Renal pelvis (tissue), 1 donor: ENCODE measurements at regions not wholly inside any gene's neighbourhood (a gene's known extent, or its start where the extent isn't known, plus 50 kb on each side); places are given as distances from the start of the nearest gene placed in this dataset.
A peak's percentile ranks its signal among the peaks of the same experiment; 100 is the strongest.

ENCODE experiments used
- DNase-seq: peaks from one replicate; pipeline ENCODE4 v3.0.0-alpha.2; 2013

- no peak for DNase-seq
These were observed 303.6 kb upstream of the CLINT1 start for GRCh38 chr5:158162479-158163034.

GRCh38 chr5:158162026-158162425 is 303.1 kb upstream of the CLINT1 start:
- DNase-seq, result no peak

GRCh38 chr5:158159621-158160020 is 300.7 kb upstream of the CLINT1 start:
- DNase-seq, result no peak

GRCh38 chr5:158155811-158156505 is 297.0 kb upstream of the CLINT1 start:
- no peak for DNase-seq

- DNase-seq, result no peak
These were observed 296.1 kb upstream of the CLINT1 start for GRCh38 chr5:158155067-158155466.

- no peak for DNase-seq
These were observed 295.5 kb upstream of the CLINT1 start for GRCh38 chr5:158154226-158155005.

GRCh38 chr5:158153508-158153907 is 294.6 kb upstream of the CLINT1 start:
- DNase-seq, result no peak

- no peak for DNase-seq
These were observed 293.2 kb upstream of the CLINT1 start for GRCh38 chr5:158152136-158152535.

- DNase-seq, result no peak
These were observed 288.3 kb upstream of the CLINT1 start for GRCh38 chr5:158147227-158147626.

- DNase-seq, result no peak
These were observed 286.9 kb upstream of the CLINT1 start for GRCh38 chr5:158145827-158146226.

GRCh38 chr5:158143081-158143480 is 284.1 kb upstream of the CLINT1 start:
- DNase-seq, result no peak

- DNase-seq, result no peak
These were observed 283.2 kb upstream of the CLINT1 start for GRCh38 chr5:158142156-158142555.

- peak; percentile 23 for DNase-seq
These were observed 281.3 kb upstream of the CLINT1 start for GRCh38 chr5:158140120-158140731.

- DNase-seq, result no peak
These were observed 280.2 kb upstream of the CLINT1 start for GRCh38 chr5:158139161-158139560.

- DNase-seq, result no peak
These were observed 276.8 kb upstream of the CLINT1 start for GRCh38 chr5:158135682-158136179.

GRCh38 chr5:158133369-158133768 is 274.4 kb upstream of the CLINT1 start:
- no peak for DNase-seq

GRCh38 chr5:158127536-158127935 is 268.6 kb upstream of the CLINT1 start:
- no peak for DNase-seq

GRCh38 chr5:158126442-158127405 is 267.8 kb upstream of the CLINT1 start:
- no peak for DNase-seq

- DNase-seq, result no peak
These were observed 265.8 kb upstream of the CLINT1 start for GRCh38 chr5:158124606-158125316.

- DNase-seq, result no peak
These were observed 264.6 kb upstream of the CLINT1 start for GRCh38 chr5:158123595-158123994.

GRCh38 chr5:158121678-158122077 is 262.7 kb upstream of the CLINT1 start:
- DNase-seq, result no peak
